Choroid plexus epithelial cell (primary cell): ENCODE measurements at regions not wholly inside any gene's neighbourhood (a gene's known extent, or its start where the extent isn't known, plus 50 kb on each side); places are given as distances from the start of the nearest gene placed in this dataset.
A peak's percentile ranks its signal among the peaks of the same experiment; 100 is the strongest.

Experiments used
- DNase-seq: peaks from one replicate; pipeline ENCODE4 v3.0.0-alpha.2; 2010; ENCODE audit warnings: low read depth
- H3K4me3 ChIP-seq: 2 replicates; pipeline ENCODE4 v1.5.1; 2011; ENCODE audit warnings: low read depth, mild to moderate bottlenecking, control low read depth, low read length, moderate library complexity
- TF ChIP-seq, protein P1 (sequence below): conservative IDR thresholded peaks from 2 replicates; pipeline ENCODE4 v1.5.1; 2011; ENCODE audit warnings: low read depth, mild to moderate bottlenecking, control low read depth, inconsistent platforms, low read length, moderate library complexity

DNA sequence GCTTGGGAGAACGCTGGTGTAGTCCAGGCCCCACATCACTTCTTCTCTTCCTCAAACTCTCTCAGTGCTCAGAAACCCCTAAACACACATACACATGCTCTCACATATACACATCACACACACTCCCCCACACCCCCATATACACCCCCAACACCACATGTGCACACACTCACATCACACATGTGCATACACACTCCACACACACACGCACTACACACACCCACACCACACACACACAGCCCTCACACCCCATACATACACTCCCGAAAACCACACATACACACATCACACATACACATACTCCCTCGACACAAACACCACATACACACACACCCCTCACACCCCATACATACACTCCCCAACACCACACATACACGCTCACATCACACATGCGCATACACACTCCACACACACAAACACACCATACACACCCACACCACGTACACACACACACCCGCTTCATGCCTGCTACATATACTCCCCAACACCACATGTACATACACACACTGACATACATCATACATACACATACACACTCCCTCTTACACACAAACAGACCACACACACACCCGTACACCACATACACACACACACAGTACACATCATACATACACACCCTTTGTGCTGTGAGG is 110.3 kb upstream of the TMEM170B start:
- TF ChIP-seq, protein P1, sequence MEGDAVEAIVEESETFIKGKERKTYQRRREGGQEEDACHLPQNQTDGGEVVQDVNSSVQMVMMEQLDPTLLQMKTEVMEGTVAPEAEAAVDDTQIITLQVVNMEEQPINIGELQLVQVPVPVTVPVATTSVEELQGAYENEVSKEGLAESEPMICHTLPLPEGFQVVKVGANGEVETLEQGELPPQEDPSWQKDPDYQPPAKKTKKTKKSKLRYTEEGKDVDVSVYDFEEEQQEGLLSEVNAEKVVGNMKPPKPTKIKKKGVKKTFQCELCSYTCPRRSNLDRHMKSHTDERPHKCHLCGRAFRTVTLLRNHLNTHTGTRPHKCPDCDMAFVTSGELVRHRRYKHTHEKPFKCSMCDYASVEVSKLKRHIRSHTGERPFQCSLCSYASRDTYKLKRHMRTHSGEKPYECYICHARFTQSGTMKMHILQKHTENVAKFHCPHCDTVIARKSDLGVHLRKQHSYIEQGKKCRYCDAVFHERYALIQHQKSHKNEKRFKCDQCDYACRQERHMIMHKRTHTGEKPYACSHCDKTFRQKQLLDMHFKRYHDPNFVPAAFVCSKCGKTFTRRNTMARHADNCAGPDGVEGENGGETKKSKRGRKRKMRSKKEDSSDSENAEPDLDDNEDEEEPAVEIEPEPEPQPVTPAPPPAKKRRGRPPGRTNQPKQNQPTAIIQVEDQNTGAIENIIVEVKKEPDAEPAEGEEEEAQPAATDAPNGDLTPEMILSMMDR, result no peak
- no peak for DNase-seq

DNA sequence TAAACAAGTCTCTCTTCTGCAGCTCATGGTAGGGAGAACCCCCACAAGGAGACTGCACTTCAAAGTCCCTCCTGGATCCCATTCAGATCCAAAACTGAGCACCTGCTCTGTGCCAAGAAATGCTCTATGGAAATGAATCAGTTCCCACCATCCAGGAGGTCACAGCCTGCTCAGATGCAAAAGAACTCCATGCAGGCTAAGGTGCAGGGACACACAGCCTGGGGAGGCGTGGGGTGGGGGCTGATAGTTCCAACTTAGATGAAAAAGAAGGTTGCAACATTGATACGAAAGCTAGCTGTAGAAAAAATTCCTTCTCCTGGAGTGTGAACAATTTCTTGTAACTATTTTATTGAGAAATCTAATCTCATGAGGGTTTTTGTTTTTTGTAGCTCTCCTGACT is 111.0 kb upstream of the TMEM170B start:
- TF ChIP-seq, protein P1, result no peak
- peak; percentile 59 for DNase-seq
- no peak overlapping the region for H3K4me3 ChIP-seq

More for the DNA sequence above, 110.3 kb upstream of the TMEM170B start:
- no peak overlapping the region for H3K4me3 ChIP-seq

DNA sequence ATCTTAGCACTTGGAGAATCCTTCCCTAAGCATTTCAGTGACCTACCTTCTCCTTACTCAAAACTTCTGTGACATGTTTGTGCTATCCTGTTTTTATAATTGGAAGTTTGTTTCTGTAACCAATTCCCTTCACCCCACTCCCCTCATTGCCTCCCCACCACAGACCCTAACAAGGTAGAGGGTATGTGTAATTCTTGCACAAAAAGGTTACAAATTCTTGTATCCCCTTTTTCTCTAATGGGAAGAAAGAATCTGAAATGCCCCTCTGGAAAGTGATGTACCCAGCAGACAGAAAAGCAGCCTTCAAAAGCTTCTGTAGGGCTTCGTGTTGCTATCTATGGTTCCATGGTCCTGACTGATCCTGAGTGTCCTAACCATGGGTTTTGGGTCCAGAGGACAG is 111.7 kb upstream of the TMEM170B start:
- H3K4me3 ChIP-seq, result no peak overlapping the region
- TF ChIP-seq, protein P1, result no peak
- no peak for DNase-seq

DNA sequence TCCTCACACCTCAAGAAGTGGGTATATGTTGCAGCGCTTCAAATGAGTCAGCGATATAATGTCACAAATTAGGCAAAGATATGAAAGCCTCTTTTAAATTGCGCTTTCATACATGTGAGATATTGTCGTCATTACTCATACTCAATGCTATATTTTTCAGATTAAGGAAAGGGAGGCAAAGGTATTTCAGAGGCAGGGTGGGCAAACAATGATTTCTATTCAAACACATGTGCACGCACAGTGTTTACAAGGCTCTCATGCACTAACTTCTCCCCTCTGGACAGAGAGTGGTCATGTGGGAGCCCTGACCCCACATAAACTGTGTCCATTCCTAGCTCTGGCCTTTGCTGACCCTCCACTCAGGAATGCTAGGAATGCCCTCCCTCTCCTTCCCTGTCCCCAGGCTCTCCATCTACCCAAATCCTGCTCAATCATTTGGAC is 112.1 kb upstream of the TMEM170B start:
- TF ChIP-seq, protein P1, result no peak
- H3K4me3 ChIP-seq, result no peak overlapping the region
- DNase-seq, result no peak

DNA sequence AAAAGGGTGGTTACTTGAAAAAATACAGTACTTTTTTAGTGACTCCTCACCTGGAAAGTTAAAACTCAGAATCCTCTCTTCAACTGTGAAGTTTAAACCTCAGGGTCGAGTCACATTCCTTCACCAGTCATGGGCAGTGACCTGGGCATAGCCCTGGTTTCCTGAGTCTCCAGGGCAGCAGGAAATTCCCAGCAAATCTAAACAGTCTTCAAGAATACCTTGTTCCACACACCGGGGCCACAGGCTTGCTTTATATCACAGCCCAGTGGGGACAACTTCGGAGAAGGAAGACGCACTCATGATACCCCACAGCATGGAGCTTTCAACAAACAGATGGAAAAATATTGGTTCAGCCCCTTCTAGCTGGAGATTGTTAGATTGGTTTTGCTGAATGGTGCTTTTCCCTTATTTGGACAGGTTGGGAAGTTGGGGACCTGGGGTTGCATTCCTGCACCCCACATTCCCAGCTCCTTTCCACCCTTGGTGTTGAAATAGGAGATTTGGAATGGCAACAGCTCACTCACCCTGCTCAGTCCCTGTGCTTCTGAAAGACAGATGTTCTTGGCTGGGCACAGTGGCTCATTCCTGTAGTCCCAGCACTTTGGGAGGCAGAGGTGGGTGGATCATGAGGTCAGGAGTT is 113.0 kb upstream of the TMEM170B start:
- DNase-seq, result no peak
- TF ChIP-seq, protein P1, result no peak
- no peak overlapping the region for H3K4me3 ChIP-seq

DNA sequence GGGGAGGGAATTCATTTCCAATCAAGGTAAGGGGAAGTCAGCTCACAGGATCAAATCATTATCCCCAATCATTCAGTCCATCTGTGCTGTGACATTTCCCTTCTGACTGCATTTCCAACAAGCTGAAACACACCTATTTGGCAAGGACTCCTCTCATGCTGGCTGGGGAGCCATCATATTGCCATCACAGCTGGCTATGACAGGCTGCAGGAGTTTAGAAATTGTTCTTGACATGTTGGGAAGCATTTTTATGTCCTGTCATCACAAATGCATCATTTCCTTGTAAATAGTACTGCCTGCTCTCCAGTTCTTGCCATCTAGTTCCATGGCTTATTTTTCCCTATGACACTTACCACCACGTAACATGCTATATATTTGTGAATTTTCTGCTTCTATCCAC is 113.9 kb upstream of the TMEM170B start:
- DNase-seq, result no peak
- TF ChIP-seq, protein P1, result no peak
- H3K4me3 ChIP-seq, result no peak overlapping the region

DNA sequence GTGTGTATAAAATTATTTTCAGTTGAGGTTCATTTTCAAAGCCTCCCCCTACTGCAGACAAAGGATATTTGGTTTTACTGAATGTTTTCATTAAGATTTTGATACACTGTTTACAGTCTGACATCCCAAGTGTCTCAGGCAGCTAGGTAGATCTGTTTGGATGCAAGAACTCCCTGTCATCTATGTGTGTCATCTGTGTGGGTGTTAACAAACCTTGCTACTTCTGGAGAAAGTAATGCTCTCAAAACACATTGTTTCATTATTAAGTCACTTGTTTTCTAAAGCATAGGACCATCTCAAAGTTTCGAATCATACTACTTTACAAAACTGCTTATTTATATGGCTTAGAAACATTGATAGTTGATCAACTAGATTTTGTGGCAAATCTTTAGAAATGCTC is 114.5 kb upstream of the TMEM170B start:
- no peak overlapping the region for H3K4me3 ChIP-seq
- DNase-seq, result peak; percentile 53
- TF ChIP-seq, protein P1, result no peak
